A673 (cell line): ENCODE measurements at regions not wholly inside any gene's neighbourhood (a gene's known extent, or its start where the extent isn't known, plus 50 kb on each side); places are given as distances from the start of the nearest gene placed in this dataset.

Experiments
- BruUV-seq: library from RNA; stranded (reverse); fragments of 400-500 nt; replicated peaks from 2 replicates; lab custom pipeline; 2021; lab: Mats Ljungman, UMichigan
- CTCF ChIA-PET: fragments of 300-600 bp; sonication (Branson Sonifier 250); formaldehyde crosslinking; loops from one replicate; lab custom pipeline; 2022; ENCODE audit warnings: antibody characterized with exemption; lab: Charles Lee
- POLR2A ChIA-PET: fragments of 300-600 bp; sonication (Branson Sonifier 250); formaldehyde crosslinking; loops from one replicate; lab custom pipeline; 2022; ENCODE audit warnings: antibody characterized with exemption; ENCODE audit not compliant: low non-redundant PET; lab: Charles Lee
- DNase-seq: peaks from one replicate; pipeline ENCODE4 v3.0.0-alpha.2; 2015; ENCODE audit warnings: low spot score
- H3K27ac ChIP-seq: fragments of 200-600 bp; sonication (generic); 2 replicates; pipeline ENCODE4 v1.5.1; 2016; ENCODE audit warnings: mixed run types, low read depth, mild to moderate bottlenecking, mixed read lengths, antibody characterized with exemption, low read length; ENCODE audit not compliant: poor library complexity, severe bottlenecking
- H3K27me3 ChIP-seq: fragments of 200-600 bp; sonication (generic); replicated peaks from 2 replicates; pipeline ENCODE4 v1.6.1; 2017; ENCODE audit warnings: mixed run types, low read depth, mild to moderate bottlenecking, mixed read lengths, antibody characterized with exemption, low read length; ENCODE audit not compliant: insufficient read depth, poor library complexity
- H3K36me3 ChIP-seq: fragments of 200-600 bp; sonication (generic); 2 replicates; pipeline ENCODE4 v1.6.1; 2016; ENCODE audit warnings: mixed run types, mild to moderate bottlenecking, mixed read lengths, antibody characterized with exemption, low read length; ENCODE audit not compliant: insufficient read depth, poor library complexity, severe bottlenecking
- H3K4me1 ChIP-seq: fragments of 200-600 bp; sonication (generic); 2 replicates; pipeline ENCODE4 v1.6.1; 2017; ENCODE audit warnings: mixed run types, mild to moderate bottlenecking, mixed read lengths, antibody characterized with exemption, low read length; ENCODE audit not compliant: insufficient read depth, poor library complexity, severe bottlenecking
- H3K4me3 ChIP-seq: fragments of 200-600 bp; sonication (generic); 2 replicates; pipeline ENCODE4 v1.5.1; 2016; ENCODE audit warnings: low read depth, mixed run types, mild to moderate bottlenecking, mixed read lengths, low read length; ENCODE audit not compliant: poor library complexity, severe bottlenecking
- H3K9me3 ChIP-seq: fragments of 200-600 bp; sonication (generic); 2 replicates; pipeline ENCODE4 v1.6.1; 2016; ENCODE audit warnings: mixed run types, low read depth, mild to moderate bottlenecking, mixed read lengths, antibody characterized with exemption, low read length; ENCODE audit not compliant: poor library complexity, severe bottlenecking
- CTCF ChIP-seq: fragments of 300-800, 200-600 bp; sonication (generic); conservative IDR thresholded peaks from 2 replicates; pipeline ENCODE4 v1.5.1; 2017; ENCODE audit warnings: low read depth, mild to moderate bottlenecking, antibody characterized with exemption, low read length, moderate library complexity, mixed read lengths
- EZH2 ChIP-seq: fragments of 200-600 bp; sonication (generic); IDR thresholded peaks from 2 replicates; pipeline ENCODE4 v1.6.1; 2017; ENCODE audit warnings: borderline replicate concordance, low read depth, mild to moderate bottlenecking, mixed read lengths, antibody characterized with exemption, low read length; ENCODE audit not compliant: poor library complexity, severe bottlenecking
- intact Hi-C: fragments of 100-400 bp; cut with micrococcal nuclease; formaldehyde crosslinking; loops from one replicate; pipeline ENCODE4 v1.10.0; 2022; ENCODE audit not compliant: unreplicated experiment

GRCh38 chr1:30407865-30408580, 315.4 kb downstream of the MATN1 start:
- no peaks in the 10 kb centered on the region for H3K27me3 ChIP-seq
- peak overlapping the region; percentile 9 for H3K27ac ChIP-seq
- CTCF ChIA-PET, result interaction anchor here (0.7 to 0.8 kb wide), 2 partner anchors 65 to 1086 kb away, joined by 3 to 6 read pairs; no protein-coding TSS in a partner anchor
- no peaks in the 10 kb centered on the region for H3K9me3 ChIP-seq
- BruUV-seq, result no TSS peak
- H3K36me3 ChIP-seq, result no peaks in the 10 kb centered on the region
- TF ChIP-seq CTCF (no peak), EZH2 (no peak)
- intact Hi-C loops, result no loop called here
- H3K4me1 ChIP-seq, result peaks cover 19% of the 10 kb centered on the region
- peak; percentile 66 for DNase-seq
- H3K4me3 ChIP-seq, result no peak overlapping the region
- POLR2A ChIA-PET, result interaction anchor here (0.6 kb wide), 1 partner anchor 420 kb away, joined by 3 read pairs; no protein-coding TSS in a partner anchor

- BruUV-seq, result no TSS peak
- Histone ChIP-seq H3K27ac (peak overlapping the region; percentile 9), H3K4me3 (no peak overlapping the region), H3K9me3 (no peaks in the 10 kb centered on the region), H3K27me3 (no peaks in the 10 kb centered on the region), H3K36me3 (no peaks in the 10 kb centered on the region), H3K4me1 (peaks cover 19% of the 10 kb centered on the region)
- intact Hi-C loops, result no loop called here
- ChIA-PET POLR2A (no interaction called here), CTCF (interaction anchor here (0.7 kb wide), 1 partner anchor 1085 kb away, joined by 6 read pairs; no protein-coding TSS in a partner anchor)
- peak; percentile 61 for DNase-seq
- TF ChIP-seq CTCF (no peak), EZH2 (no peak)
Measured at GRCh38 chr1:30406996-30407864, 316.2 kb downstream of the MATN1 start.

- ChIA-PET POLR2A (no interaction called here), CTCF (no interaction called here)
- Histone ChIP-seq H3K4me1 (peaks cover 19% of the 10 kb centered on the region), H3K9me3 (no peaks in the 10 kb centered on the region), H3K27me3 (no peaks in the 10 kb centered on the region), H3K27ac (no peak overlapping the region), H3K36me3 (no peaks in the 10 kb centered on the region), H3K4me3 (no peak overlapping the region)
- BruUV-seq, result no TSS peak
- no peak for DNase-seq
- intact Hi-C loops, result no loop called here
- TF ChIP-seq CTCF (no peak), EZH2 (no peak)
Measured at GRCh38 chr1:30405631-30406212, 317.7 kb downstream of the MATN1 start.
